ENCODE measurements at regions not wholly inside any gene's neighbourhood (a gene's known extent, or its start where the extent isn't known, plus 50 kb on each side); places are given as distances from the start of the nearest gene placed in this dataset.
A peak's percentile ranks its signal among the peaks of the same experiment; 100 is the strongest.

DNA sequence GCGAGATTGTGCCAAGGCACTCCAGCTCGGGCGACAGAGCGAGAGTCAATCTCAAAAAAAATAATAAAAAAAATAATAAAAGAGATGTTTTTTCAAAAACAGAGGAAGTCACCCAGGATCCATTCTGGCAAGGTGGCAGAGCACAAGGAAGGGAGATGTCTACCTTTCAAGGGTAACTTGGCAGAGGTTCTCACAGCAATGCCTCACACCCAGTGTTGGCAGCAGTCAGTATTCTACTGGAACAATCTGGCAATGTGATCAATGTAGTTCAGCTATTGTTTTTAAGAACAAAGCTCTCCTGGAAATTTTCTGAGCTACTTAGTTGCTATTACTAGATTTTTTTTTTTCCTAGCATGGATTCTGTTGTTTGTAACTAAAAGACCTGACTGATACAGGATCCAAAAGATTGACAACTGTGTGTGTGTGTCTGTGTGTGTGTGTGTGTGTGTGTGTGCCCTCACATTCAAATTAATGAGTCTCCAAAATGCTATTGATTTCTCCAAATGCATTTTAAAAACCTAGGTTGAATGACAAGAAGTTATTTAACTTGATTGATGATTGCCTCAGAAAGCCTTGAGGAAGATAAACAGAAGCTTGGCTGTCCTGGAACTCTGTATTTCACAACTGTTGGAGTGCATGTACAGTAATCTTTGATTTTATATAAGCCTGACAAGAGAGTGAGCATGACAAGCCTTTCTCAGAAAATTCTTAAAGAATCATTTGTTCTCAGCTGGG lies 114.1 kb upstream of the RREB1 start:
- TF ChIP-seq, protein P1, sequence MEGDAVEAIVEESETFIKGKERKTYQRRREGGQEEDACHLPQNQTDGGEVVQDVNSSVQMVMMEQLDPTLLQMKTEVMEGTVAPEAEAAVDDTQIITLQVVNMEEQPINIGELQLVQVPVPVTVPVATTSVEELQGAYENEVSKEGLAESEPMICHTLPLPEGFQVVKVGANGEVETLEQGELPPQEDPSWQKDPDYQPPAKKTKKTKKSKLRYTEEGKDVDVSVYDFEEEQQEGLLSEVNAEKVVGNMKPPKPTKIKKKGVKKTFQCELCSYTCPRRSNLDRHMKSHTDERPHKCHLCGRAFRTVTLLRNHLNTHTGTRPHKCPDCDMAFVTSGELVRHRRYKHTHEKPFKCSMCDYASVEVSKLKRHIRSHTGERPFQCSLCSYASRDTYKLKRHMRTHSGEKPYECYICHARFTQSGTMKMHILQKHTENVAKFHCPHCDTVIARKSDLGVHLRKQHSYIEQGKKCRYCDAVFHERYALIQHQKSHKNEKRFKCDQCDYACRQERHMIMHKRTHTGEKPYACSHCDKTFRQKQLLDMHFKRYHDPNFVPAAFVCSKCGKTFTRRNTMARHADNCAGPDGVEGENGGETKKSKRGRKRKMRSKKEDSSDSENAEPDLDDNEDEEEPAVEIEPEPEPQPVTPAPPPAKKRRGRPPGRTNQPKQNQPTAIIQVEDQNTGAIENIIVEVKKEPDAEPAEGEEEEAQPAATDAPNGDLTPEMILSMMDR (IDR thresholded peaks at IDR 0.05; ENCODE audit: insufficient read depth, low read depth, low read length) = no peak
- no peak overlapping the region for H3K4me3 ChIP-seq (ENCODE audit: low read depth, low read length)
- peak; percentile 12 for DNase-seq (ENCODE audit: low read depth)

DNA sequence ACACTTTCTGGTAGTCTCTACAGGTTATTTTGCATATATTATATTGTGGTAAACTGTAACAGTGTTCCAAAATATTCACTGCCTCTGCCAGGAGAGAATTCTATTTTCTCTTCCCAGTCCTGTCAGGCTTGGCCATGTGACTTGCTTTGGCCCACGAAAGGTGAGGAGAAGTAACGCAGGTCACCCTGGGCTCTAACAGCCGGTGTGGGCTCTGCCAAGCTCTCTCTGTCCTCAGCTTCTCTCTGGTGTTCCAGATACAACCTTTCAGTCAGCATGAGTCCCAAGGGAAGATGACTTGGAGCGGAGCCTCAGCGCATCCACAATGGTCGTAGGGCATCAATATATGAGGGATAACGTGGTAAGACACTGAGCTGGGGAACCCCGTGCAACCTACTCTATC lies 113.0 kb upstream of the RREB1 start:
- H3K4me3 ChIP-seq (ENCODE audit: low read depth, low read length) = no peak overlapping the region
- DNase-seq (ENCODE audit: low read depth) = no peak
- TF ChIP-seq, protein P1 (IDR thresholded peaks at IDR 0.05; ENCODE audit: insufficient read depth, low read depth, low read length) = no peak

GRCh38 chr6:6995328-6995727 lies 112.4 kb upstream of the RREB1 start:
- no peak for DNase-seq (ENCODE audit: low read depth)
- TF ChIP-seq, protein P1 (IDR thresholded peaks at IDR 0.05; ENCODE audit: insufficient read depth, low read depth, low read length) = no peak
- no peak overlapping the region for H3K4me3 ChIP-seq (ENCODE audit: low read depth, low read length)

DNA sequence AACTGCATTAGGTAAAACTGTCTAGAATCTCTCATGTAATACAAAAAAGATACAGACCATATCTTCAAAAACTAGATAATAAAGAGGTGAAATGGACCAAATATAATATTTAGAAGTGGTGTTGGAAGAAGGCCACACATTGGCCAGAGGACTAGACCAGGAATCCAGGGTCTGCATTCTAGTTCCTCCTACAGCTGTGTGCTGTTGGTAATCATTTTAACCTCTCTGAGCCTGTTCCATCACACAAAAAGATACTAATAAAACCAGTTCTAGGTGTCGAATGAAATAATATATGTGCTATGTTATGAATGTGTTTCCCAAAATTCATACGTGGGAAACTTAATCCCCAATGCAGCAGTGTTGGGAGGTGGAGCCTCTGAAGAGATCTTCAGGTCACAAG lies 111.6 kb upstream of the RREB1 start:
- TF ChIP-seq, protein P1 (IDR thresholded peaks at IDR 0.05; ENCODE audit: insufficient read depth, low read depth, low read length) = no peak
- no peak for DNase-seq (ENCODE audit: low read depth)
- no peak overlapping the region for H3K4me3 ChIP-seq (ENCODE audit: low read depth, low read length)

GRCh38 chr6:6997263-6998193 lies 110.2 kb upstream of the RREB1 start:
- no peak for DNase-seq (ENCODE audit: low read depth)
- TF ChIP-seq, protein P1 (IDR thresholded peaks at IDR 0.05; ENCODE audit: insufficient read depth, low read depth, low read length) = no peak
- no peak overlapping the region for H3K4me3 ChIP-seq (ENCODE audit: low read depth, low read length)

DNA sequence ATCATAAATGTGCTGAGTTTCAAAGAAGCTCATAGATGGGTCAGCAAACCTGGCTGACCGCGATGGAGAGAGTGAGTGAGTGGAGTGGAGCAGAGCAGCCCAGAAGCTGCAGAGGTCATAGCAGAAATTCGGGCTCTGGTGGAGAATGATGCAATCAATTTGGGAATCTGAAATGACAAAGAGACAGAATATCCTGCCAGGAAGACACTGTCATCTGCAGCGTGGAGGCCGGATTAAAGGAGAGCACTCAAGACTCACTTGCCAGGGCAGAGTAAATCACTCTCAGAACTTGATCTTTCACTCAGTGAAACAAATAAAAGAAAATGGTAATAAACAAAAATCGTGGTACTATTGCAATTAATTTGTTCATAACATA lies 109.6 kb upstream of the RREB1 start:
- DNase-seq (ENCODE audit: low read depth) = no peak
- TF ChIP-seq, protein P1 (IDR thresholded peaks at IDR 0.05; ENCODE audit: insufficient read depth, low read depth, low read length) = no peak
- H3K4me3 ChIP-seq (ENCODE audit: low read depth, low read length) = no peak overlapping the region

Measured in fibroblast of villous mesenchyme (primary cell).